NB4 (cell line): ENCODE measurements at regions not wholly inside any gene's neighbourhood (a gene's known extent, or its start where the extent isn't known, plus 50 kb on each side); places are given as distances from the start of the nearest gene placed in this dataset.

ENCODE experiments used
- MYC ChIP-seq: IDR thresholded peaks from 2 replicates; pipeline ENCODE4 v1.6.1; 2011; ENCODE audit warnings: low read depth, low read length
- POLR2A ChIP-seq: IDR thresholded peaks from 2 replicates; pipeline ENCODE4 v1.6.1; 2011; ENCODE audit warnings: mild to moderate bottlenecking; ENCODE audit not compliant: insufficient read length; ENCODE audit errors: extremely low read depth
- TF ChIP-seq, protein P1 (sequence below): IDR thresholded peaks from 2 replicates; pipeline ENCODE4 v1.6.1; 2011; ENCODE audit warnings: low read depth, low read length
- TF ChIP-seq, protein P2 (sequence below): IDR thresholded peaks from one replicate; pipeline ENCODE4 v1.5.1; 2012; ENCODE audit warnings: low read depth, low read length

DNA sequence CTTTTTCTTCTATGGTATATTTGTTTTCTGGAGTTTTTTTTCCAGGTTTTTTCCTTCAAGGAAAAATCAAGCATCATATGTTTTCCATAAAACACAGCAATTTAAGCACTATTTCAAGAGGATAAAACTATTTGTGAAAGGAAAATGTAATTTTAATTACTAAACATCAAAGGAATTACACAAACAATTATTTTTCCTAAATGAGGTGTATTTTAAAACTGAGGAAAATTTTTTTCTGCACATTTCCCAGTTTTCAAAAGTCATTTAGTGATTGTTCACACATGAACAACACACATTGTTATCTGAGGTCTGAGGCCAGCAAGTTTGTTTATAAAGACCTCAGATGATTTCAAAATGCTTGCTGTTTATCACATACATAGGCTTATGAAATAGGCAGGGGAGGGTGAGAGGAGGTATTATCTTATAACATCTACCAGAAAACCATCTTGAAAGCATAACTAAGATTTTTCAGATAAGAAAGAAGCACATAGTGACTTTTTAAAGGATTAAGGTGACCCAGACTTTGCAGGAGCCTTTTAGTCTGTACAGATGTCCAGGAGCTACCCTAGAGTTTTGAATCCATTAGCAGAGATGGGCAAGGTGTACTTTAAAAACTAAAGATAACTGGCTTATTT, 381.6 kb downstream of the GJA1 start:
- TF ChIP-seq, protein P1, sequence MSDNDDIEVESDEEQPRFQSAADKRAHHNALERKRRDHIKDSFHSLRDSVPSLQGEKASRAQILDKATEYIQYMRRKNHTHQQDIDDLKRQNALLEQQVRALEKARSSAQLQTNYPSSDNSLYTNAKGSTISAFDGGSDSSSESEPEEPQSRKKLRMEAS = no peak
- TF ChIP-seq, protein P2, sequence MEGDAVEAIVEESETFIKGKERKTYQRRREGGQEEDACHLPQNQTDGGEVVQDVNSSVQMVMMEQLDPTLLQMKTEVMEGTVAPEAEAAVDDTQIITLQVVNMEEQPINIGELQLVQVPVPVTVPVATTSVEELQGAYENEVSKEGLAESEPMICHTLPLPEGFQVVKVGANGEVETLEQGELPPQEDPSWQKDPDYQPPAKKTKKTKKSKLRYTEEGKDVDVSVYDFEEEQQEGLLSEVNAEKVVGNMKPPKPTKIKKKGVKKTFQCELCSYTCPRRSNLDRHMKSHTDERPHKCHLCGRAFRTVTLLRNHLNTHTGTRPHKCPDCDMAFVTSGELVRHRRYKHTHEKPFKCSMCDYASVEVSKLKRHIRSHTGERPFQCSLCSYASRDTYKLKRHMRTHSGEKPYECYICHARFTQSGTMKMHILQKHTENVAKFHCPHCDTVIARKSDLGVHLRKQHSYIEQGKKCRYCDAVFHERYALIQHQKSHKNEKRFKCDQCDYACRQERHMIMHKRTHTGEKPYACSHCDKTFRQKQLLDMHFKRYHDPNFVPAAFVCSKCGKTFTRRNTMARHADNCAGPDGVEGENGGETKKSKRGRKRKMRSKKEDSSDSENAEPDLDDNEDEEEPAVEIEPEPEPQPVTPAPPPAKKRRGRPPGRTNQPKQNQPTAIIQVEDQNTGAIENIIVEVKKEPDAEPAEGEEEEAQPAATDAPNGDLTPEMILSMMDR = no peak
- TF ChIP-seq POLR2A (no peak), MYC (no peak)
